ENCODE measurements at regions not wholly inside any gene's neighbourhood (a gene's known extent, or its start where the extent isn't known, plus 50 kb on each side); places are given as distances from the start of the nearest gene placed in this dataset.
"Not testable (repeated sequence)": the region's sequence is repeated elsewhere in the genome, so short reads cannot be mapped to it uniquely, and the experiment has no call there.

DNA sequence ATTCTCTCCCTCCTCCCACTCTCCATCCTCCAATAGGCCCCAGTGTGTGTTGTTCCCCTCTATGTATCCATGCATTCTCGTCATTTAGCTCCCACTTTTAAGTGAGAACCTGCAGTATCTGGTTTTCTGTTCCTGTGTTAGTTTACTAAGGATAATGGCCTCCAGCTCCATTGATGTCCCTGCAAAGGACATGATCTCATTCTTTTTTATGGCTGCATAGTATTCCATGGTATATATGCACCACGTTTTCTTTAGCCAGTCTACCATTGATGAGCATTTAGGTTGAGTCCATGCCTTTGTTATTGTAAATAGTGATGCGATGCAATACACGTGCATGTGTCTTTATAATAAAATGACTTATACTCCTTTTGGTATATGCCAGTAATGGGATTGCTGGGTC, 100.3 kb upstream of the USP9X start:
- no peak for DNase-seq (ENCODE audit: low read depth)
- no peak overlapping the region for H3K4me3 ChIP-seq (ENCODE audit: low read length)
- TF ChIP-seq, protein P1, sequence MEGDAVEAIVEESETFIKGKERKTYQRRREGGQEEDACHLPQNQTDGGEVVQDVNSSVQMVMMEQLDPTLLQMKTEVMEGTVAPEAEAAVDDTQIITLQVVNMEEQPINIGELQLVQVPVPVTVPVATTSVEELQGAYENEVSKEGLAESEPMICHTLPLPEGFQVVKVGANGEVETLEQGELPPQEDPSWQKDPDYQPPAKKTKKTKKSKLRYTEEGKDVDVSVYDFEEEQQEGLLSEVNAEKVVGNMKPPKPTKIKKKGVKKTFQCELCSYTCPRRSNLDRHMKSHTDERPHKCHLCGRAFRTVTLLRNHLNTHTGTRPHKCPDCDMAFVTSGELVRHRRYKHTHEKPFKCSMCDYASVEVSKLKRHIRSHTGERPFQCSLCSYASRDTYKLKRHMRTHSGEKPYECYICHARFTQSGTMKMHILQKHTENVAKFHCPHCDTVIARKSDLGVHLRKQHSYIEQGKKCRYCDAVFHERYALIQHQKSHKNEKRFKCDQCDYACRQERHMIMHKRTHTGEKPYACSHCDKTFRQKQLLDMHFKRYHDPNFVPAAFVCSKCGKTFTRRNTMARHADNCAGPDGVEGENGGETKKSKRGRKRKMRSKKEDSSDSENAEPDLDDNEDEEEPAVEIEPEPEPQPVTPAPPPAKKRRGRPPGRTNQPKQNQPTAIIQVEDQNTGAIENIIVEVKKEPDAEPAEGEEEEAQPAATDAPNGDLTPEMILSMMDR (conservative IDR thresholded peaks at IDR 0.05; ENCODE audit: low read length), result no peak

DNA sequence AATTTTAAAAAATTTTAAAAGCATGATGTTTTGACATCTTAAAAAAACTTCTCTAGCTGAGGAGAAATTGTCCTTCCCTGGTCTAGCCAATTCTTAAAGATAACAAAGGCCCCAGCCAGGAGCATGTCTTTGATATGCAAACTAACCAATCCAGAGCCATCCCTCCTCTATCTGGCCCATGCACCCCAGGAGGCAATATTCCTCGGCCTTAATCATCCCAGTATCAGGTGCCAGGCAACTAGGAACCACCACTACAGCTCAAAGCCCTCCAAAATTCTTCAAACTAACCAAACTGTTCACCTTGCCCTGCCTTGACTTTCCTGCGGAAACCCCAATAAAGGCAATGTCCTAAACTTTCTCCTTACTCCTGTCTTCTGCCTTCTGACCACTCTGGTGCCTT, 97.8 kb upstream of the USP9X start:
- TF ChIP-seq, protein P1 (conservative IDR thresholded peaks at IDR 0.05; ENCODE audit: low read length), result no peak
- no peak overlapping the region for H3K4me3 ChIP-seq (ENCODE audit: low read length)
- DNase-seq (ENCODE audit: low read depth), result no peak

DNA sequence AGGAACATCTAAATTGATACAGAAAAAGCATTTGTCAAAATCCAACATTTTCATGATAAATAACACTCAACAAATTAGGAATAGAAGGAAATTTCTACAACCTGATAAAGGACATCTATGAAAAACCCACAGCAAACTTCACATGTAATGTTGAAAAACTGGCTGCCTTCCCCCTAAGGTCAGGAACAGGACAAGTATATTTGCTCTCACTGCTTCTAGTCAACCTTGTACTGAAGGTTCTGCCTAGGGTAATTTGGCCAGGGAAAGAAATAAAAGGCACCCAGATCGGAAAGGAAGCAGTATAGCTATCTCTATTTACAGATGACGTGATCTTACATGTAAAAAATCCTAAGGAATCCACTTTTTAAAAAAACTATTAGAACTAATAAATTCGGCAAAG, 97.1 kb upstream of the USP9X start:
- TF ChIP-seq, protein P1 (conservative IDR thresholded peaks at IDR 0.05; ENCODE audit: low read length), result no peak
- no peak overlapping the region for H3K4me3 ChIP-seq (ENCODE audit: low read length)
- no peak for DNase-seq (ENCODE audit: low read depth)

DNA sequence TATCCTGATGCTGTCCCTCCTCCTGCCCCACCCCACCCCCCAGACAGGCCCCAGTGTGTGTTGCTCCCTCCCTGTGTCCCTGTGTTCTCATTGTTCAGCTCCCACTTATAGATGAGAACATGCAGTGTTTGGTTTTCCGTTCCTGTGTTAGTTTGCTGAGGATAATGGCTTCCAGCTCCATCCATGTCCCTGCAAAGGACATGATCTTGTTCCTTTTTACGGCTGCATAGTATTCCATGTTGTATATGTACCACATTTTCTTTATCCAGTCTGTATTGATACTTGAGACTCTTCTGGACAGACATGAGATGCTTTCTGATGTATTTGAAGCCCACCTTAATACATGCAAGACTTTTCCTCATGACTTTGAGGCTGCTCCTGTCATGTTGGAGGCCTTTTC, 91.8 kb upstream of the USP9X start:
- not testable (repeated sequence) for H3K4me3 ChIP-seq (ENCODE audit: low read length); DNase-seq (ENCODE audit: low read depth)

DNA sequence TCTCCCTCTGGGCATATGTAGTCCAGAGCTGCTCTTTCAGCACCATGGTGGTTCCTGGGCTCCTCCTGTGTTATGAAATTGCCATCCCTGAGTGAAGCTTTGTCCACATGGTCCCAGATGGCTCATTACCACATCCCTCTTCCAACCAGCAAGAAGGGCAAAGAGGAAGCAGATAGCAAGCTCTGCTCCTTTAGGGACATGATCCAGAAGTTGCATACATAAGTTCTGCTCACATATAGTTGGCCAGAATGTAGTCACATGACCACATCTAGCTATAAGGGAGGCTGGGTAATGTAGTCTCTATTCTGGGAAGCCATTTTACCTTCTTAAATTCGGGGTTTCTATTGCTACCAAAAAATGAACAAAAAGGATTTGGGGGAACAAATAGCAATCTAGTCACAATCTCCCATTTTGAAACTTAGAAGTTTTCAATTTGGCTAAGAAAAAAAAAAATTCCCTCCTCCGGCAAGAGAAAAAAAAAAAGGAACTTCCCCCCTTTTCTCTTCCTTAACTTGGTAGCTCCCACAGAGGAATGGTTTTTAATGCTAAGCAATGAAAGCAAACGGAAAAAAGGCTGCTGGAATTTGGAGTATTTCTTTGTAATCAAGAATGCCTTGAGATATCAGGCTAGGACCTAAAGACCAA, 88.2 kb upstream of the USP9X start:
- peak; percentile 85 for DNase-seq (ENCODE audit: low read depth)
- TF ChIP-seq, protein P1 (conservative IDR thresholded peaks at IDR 0.05; ENCODE audit: low read length), result no peak
- no peak overlapping the region for H3K4me3 ChIP-seq (ENCODE audit: low read length)

DNA sequence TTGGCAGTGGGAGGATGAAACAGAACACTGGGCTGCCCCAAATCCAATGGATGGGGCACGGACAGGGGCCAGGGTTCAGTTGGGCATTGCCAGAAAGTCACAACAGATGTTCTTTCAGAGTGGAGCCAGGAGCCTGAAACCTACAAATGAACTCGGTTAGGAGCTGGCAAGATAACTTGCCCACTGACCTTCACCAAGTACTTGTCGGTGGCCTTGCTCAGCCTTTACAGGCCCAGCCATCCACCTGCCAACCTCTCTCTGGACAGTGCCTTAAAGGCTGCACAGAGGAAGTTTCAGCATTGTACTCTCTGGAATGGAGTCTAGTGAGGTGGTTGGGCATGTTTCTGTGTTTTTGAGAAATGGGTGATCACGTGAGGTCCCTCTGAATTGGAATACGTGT, 87.1 kb upstream of the USP9X start:
- TF ChIP-seq, protein P1 (conservative IDR thresholded peaks at IDR 0.05; ENCODE audit: low read length), result no peak
- no peak for DNase-seq (ENCODE audit: low read depth)
- H3K4me3 ChIP-seq (ENCODE audit: low read length), result no peak overlapping the region

DNA sequence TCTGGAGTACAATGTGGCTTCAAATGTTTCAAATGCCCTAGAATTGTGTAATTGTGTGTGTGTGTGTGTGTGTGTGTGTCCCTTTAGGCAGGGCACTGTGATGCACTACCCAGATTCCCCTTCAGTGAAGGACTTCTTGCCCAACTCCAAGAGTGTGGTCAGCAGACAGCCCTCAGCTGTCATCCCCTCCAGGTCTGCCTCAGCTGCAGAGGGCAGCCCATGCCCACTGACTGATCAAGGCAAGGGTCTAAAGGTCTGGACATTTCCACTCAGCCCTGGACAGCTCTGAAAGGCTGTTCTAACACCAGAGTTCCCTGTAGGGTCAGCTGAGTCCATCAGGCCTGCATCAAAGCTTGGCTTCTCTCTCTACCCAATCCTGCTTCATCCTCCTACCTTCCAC, 83.9 kb upstream of the USP9X start:
- no peak overlapping the region for H3K4me3 ChIP-seq (ENCODE audit: low read length)
- DNase-seq (ENCODE audit: low read depth), result no peak
- TF ChIP-seq, protein P1 (conservative IDR thresholded peaks at IDR 0.05; ENCODE audit: low read length), result no peak

DNA sequence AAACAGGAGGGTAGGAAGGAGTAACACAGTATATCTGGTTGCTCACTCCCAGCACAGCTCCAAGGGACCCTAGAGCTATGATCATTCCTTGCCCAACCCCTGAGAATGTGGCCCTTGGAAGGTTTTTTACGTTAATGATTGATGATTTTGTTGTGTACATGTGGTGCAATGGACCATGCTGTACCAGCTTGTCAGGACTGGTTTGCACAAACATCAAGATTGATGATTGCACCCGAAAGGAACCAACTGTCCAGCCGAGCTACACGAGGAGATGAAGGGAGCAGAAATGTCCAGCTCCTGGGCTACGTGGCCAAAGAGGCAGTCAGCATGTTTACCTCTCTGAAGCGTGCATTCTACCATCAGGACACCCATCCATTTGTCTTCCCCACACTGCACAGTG, 83.2 kb upstream of the USP9X start:
- TF ChIP-seq, protein P1 (conservative IDR thresholded peaks at IDR 0.05; ENCODE audit: low read length), result no peak
- H3K4me3 ChIP-seq (ENCODE audit: low read length), result no peak overlapping the region
- no peak for DNase-seq (ENCODE audit: low read depth)
